Activated CD4-positive, alpha-beta memory T cell treated with anti-CD3 and anti-CD28 coated beads for 36 hours (primary cell): ENCODE measurements at regions not wholly inside any gene's neighbourhood (a gene's known extent, or its start where the extent isn't known, plus 50 kb on each side); places are given as distances from the start of the nearest gene placed in this dataset.

ENCODE experiments used
- CTCF ChIA-PET: fragments of 350-600 bp; sonication (Branson Sonifier 250); formaldehyde crosslinking; loops from one replicate; lab custom pipeline; 2021; ENCODE audit warnings: antibody characterized with exemption, inconsistent platforms; lab: Charles Lee
- POLR2A ChIA-PET: fragments of 350-600 bp; sonication (Branson Sonifier 250); formaldehyde crosslinking; loops from one replicate; lab custom pipeline; 2021; ENCODE audit warnings: antibody characterized with exemption; lab: Charles Lee
- DNase-seq: peaks from one replicate; pipeline ENCODE4 v3.0.0-alpha.2; 2020
- H3K27ac Mint-ChIP-seq: one replicate; pipeline ENCODE4 v1.8.0; 2021; ENCODE audit warnings: mixed read lengths
- H3K27me3 Mint-ChIP-seq: one replicate; pipeline ENCODE4 v1.8.0; 2021; ENCODE audit warnings: mixed read lengths
- H3K36me3 Mint-ChIP-seq: one replicate; pipeline ENCODE4 v1.8.0; 2021; ENCODE audit warnings: mixed read lengths
- H3K4me1 Mint-ChIP-seq: one replicate; pipeline ENCODE4 v1.8.0; 2021; ENCODE audit warnings: low read depth, mixed read lengths
- H3K4me3 Mint-ChIP-seq: one replicate; pipeline ENCODE4 v1.8.0; 2021; ENCODE audit warnings: mild to moderate bottlenecking, mixed read lengths
- H3K9me3 Mint-ChIP-seq: one replicate; pipeline ENCODE4 v1.8.0; 2021; ENCODE audit warnings: mixed read lengths
- intact Hi-C: fragments of 100-400 bp; cut with micrococcal nuclease; formaldehyde crosslinking; loops from one replicate; pipeline ENCODE4 v1.15.1; 2023

DNA sequence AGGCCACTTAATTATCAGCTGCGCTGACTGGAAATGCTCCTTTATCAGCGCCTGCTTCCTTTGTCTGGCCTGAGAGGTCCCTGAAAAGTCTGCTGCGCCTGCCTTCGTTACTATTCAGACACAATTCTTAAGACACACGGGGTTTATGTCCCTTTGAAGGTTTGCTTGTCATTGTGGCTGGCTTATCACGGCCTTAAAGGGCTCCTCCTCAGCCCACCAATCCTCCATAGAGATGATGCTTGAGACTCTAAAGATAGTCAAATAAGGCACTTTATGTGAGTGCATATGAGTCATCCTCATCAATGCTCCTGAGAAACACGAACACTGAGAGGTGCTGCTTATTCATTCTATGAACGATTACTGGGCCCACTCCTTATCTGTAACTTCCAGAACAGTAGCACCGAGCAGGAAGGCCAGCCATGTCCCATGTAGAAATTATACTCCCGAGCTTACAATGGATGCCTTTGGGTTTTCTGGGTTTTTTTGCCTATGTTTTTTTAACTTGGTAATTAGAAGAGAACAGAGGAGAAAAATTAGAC, 1268.2 kb upstream of the TMEM132C start:
- DNase-seq = no peak
- Mint-ChIP-seq H3K4me3 (no peak overlapping the region), H3K4me1 (no peaks in the 10 kb centered on the region), H3K9me3 (no peaks in the 10 kb centered on the region), H3K36me3 (no peaks in the 10 kb centered on the region), H3K27ac (no peak overlapping the region), H3K27me3 (peaks cover 1% of the 10 kb centered on the region)
- POLR2A ChIA-PET = no interaction called here
- CTCF ChIA-PET = no interaction called here
- intact Hi-C loops = no loop called here

DNA sequence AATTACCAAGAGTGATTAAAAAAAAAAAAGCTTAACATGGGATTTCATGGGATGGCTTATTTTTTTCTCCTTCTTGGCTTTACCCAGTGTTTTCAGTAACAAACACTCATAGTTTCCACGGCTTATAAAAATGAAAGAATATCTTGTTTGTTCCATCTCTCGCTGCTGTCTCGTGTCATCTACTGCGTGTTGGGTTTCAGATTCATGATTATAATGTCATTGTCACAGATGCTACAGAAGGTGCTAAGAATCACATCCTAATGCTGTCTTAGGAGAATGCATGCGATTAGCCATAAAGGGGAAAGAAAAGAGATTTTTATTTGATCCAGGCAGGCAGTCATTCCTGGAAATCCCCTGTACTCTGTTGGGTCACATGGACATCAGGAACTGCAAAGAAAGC, 1267.6 kb upstream of the TMEM132C start:
- Mint-ChIP-seq H3K27ac (no peak overlapping the region), H3K4me1 (no peaks in the 10 kb centered on the region), H3K36me3 (no peaks in the 10 kb centered on the region), H3K27me3 (peaks cover 1% of the 10 kb centered on the region), H3K4me3 (no peak overlapping the region), H3K9me3 (no peaks in the 10 kb centered on the region)
- intact Hi-C loops = no loop called here
- CTCF ChIA-PET = no interaction called here
- no peak for DNase-seq
- POLR2A ChIA-PET = no interaction called here

DNA sequence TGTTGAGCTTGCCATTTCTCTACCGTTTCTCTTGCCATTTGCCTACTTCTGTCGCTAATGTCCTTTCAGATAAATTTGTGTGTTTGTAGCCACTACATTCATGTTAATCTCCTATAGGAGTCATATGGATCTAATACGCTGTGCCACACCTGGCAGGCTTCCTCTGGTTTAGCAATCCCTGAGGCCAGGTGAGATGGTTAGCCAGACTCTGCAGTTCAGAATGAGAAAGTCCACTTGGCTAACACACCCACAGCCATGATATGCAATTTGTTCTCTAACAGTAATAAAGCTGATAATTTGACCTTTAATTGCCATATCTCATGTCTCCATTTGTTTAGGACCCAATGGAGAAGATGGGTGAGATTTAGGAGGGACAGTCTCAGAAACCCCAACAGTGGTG, 1261.6 kb upstream of the TMEM132C start:
- Mint-ChIP-seq H3K27ac (no peak overlapping the region), H3K4me3 (no peak overlapping the region), H3K9me3 (no peaks in the 10 kb centered on the region), H3K27me3 (peaks cover 1% of the 10 kb centered on the region), H3K36me3 (no peaks in the 10 kb centered on the region), H3K4me1 (no peaks in the 10 kb centered on the region)
- intact Hi-C loops = no loop called here
- ChIA-PET CTCF (no interaction called here), POLR2A (no interaction called here)
- DNase-seq = no peak

DNA sequence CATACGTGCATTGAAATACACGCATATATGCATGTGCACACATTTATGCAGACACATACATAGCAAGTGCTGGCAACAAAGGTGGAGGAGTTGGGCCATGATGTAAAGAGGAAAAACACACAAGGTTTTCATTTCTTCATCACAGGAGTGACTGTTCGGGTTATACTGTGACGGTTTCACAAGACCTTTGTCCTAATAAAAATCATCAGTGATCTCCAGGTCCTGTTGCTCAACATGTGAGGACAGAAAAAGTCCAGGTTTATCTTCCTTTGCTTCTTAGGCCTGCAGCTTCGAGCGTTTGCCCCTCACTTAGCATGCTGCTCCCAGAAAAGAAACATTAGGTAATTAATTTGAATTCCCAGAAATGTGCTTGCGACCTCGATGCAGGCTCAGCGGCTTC, 1260.0 kb upstream of the TMEM132C start:
- peaks cover 5% of the 10 kb centered on the region for H3K27me3 Mint-ChIP-seq
- no peaks in the 10 kb centered on the region for H3K36me3 Mint-ChIP-seq
- H3K9me3 Mint-ChIP-seq = no peaks in the 10 kb centered on the region
- CTCF ChIA-PET = no interaction called here
- POLR2A ChIA-PET = no interaction called here
- H3K27ac Mint-ChIP-seq = no peak overlapping the region
- no peaks in the 10 kb centered on the region for H3K4me1 Mint-ChIP-seq
- intact Hi-C loops = no loop called here
- DNase-seq = no peak
- H3K4me3 Mint-ChIP-seq = no peak overlapping the region

DNA sequence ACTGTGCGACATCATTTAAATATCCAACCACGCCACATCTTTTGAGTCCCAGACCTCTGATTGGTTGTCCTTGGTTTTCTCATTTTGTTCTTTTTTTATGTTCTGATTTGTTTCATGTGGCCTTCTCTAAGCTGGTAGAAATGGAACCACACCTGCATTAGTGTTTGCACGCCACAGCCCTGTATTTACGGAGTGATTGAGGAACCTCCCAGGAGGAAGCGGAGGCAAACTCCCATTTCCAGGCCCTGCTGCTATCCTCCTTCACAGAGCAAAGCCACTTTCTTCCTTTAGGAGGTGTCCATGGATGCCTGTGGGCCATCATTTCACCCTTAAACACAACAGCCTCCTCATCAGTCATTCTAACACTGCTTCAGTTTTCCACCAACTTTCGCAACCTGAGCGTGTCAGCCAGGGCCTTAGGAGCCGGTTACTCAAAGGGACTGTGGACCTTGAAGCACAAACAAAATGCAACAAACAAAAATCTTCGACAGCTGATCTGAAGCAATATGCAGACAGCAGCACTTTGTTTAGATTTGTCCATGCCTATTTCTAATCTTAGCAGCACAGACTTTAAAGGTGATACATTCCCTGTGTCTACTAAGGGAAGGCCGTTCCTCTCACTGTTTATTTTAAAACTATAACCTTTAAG, 1258.1 kb upstream of the TMEM132C start:
- intact Hi-C loops = no loop called here
- POLR2A ChIA-PET = no interaction called here
- CTCF ChIA-PET = no interaction called here
- Mint-ChIP-seq H3K4me3 (no peak overlapping the region), H3K9me3 (no peaks in the 10 kb centered on the region), H3K27ac (no peak overlapping the region), H3K4me1 (no peaks in the 10 kb centered on the region), H3K36me3 (no peaks in the 10 kb centered on the region), H3K27me3 (peaks cover 5% of the 10 kb centered on the region)
- DNase-seq = no peak

DNA sequence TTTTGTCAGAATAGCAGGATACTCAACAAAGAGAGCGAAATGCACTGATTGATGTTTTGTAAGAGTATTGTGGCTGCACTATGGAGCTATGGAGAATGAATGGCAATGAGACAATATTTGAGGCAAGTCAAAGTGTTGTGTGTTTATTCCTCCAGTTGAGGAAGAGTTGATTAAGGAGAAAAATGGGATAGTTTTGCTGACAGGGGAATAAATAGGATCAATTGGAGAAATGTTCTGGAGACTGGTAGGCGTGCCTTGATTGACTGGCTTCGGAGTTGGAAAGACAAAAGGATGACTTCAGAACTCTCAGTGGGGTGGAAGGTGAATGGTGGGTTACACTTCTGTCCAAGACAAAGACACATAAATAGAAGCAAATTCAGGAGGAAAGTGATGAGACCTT, 1254.9 kb upstream of the TMEM132C start:
- intact Hi-C loops = no loop called here
- no peak for DNase-seq
- ChIA-PET POLR2A (no interaction called here), CTCF (no interaction called here)
- Mint-ChIP-seq H3K9me3 (no peaks in the 10 kb centered on the region), H3K4me3 (no peak overlapping the region), H3K27me3 (peaks cover 8% of the 10 kb centered on the region), H3K4me1 (no peaks in the 10 kb centered on the region), H3K27ac (no peak overlapping the region), H3K36me3 (no peaks in the 10 kb centered on the region)

DNA sequence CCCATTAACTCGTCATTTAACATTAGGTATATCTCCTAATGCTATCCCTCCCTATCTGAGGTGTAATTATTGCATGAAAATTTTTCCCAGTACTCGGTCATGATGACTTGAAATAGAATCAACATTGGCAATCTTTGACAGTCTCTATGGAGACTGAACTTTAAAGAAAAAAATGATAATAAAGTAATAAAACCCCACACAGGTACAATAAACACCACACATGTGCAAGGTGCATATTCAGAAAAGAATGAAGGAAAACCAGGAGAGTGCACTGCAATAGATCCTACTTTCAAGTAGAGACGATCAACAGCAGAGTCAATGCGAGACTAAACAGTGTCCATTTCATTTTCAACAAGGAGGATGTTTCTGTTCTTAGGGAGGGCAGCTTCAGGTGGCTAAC, 1253.8 kb upstream of the TMEM132C start:
- Mint-ChIP-seq H3K4me3 (no peak overlapping the region), H3K36me3 (no peaks in the 10 kb centered on the region), H3K27ac (no peak overlapping the region), H3K9me3 (no peaks in the 10 kb centered on the region), H3K27me3 (peaks cover 8% of the 10 kb centered on the region), H3K4me1 (no peaks in the 10 kb centered on the region)
- intact Hi-C loops = no loop called here
- ChIA-PET POLR2A (interaction anchor here (0.6 kb wide), 1 partner anchor 353 kb away, joined by 4 read pairs; no protein-coding TSS in a partner anchor), CTCF (no interaction called here)
- DNase-seq = no peak

DNA sequence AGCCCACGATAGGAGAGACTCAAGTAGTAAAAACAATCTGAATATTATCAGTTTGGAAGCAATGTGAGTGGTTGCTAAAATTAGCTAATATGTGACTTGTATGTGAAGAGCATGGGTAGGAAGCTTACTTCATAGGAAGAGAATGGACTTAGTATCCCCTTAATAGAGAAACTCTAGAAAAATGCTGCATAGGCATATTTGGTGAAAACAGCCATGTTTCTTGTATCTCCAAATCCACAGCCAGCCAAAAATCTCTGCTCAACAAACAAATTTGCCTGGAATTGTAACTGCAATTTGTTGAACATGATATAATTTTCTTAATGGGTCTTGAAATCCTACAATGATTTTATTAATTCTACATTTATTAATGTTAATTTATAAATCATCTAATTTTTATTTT, 1252.9 kb upstream of the TMEM132C start:
- H3K36me3 Mint-ChIP-seq = no peaks in the 10 kb centered on the region
- no peak for DNase-seq
- H3K4me1 Mint-ChIP-seq = no peaks in the 10 kb centered on the region
- H3K27ac Mint-ChIP-seq = no peak overlapping the region
- intact Hi-C loops = no loop called here
- no peak overlapping the region for H3K4me3 Mint-ChIP-seq
- no peaks in the 10 kb centered on the region for H3K9me3 Mint-ChIP-seq
- ChIA-PET POLR2A (no interaction called here), CTCF (no interaction called here)
- H3K27me3 Mint-ChIP-seq = peaks cover 8% of the 10 kb centered on the region

DNA sequence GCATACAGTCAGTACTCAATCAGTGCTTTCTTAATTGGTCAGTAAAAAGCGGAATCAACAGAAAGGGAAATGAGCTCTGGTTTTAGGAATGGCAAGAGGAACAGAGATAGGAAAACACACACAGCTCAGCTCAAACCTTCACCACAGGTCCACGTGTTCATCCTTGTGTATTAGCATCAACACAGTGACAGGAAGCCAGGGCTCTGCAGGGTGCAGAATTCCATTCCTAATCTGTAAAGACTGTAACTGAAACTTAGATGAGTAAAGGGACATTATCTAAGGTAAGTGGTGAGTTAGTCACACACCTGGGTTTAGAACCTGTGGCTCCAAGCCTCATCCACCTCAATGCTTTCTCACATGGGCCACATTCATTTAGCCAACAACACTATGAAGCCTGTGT, 1242.2 kb upstream of the TMEM132C start:
- Mint-ChIP-seq H3K4me1 (no peaks in the 10 kb centered on the region), H3K36me3 (no peaks in the 10 kb centered on the region)

DNA sequence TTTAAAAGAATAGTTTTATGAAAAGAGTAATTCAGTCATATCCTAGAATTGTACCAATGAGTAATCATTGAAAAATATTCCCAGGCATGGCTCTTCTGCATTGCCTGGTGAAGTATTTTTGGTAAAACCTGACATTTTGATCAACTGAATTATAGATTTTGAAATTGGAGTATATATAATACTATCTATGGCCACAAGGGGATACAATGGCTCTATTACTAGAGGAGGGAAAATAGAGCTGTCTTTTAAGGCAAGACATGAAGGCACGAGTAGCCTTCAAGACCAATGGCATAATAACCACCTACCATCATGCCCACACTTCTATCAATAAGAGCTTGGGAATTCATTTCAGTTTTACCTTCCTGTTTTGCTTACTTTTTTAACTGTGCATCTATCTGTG, 1241.4 kb upstream of the TMEM132C start:
- Mint-ChIP-seq H3K9me3 (no peaks in the 10 kb centered on the region), H3K27me3 (peaks cover 12% of the 10 kb centered on the region), H3K27ac (no peak overlapping the region), H3K4me3 (no peak overlapping the region), H3K36me3 (no peaks in the 10 kb centered on the region), H3K4me1 (no peaks in the 10 kb centered on the region)
- CTCF ChIA-PET = no interaction called here
- POLR2A ChIA-PET = no interaction called here
- intact Hi-C loops = no loop called here
- DNase-seq = no peak

More for the DNA sequence above, 1242.2 kb upstream of the TMEM132C start:
- no peak for DNase-seq
- no peak overlapping the region for H3K27ac Mint-ChIP-seq
- intact Hi-C loops = no loop called here
- ChIA-PET POLR2A (no interaction called here), CTCF (interaction anchor here (0.7 kb wide), 1 partner anchor 39 kb away, joined by 3 read pairs; no protein-coding TSS in a partner anchor)
- no peak overlapping the region for H3K4me3 Mint-ChIP-seq
- peaks cover 8% of the 10 kb centered on the region for H3K27me3 Mint-ChIP-seq
- H3K9me3 Mint-ChIP-seq = no peaks in the 10 kb centered on the region

DNA sequence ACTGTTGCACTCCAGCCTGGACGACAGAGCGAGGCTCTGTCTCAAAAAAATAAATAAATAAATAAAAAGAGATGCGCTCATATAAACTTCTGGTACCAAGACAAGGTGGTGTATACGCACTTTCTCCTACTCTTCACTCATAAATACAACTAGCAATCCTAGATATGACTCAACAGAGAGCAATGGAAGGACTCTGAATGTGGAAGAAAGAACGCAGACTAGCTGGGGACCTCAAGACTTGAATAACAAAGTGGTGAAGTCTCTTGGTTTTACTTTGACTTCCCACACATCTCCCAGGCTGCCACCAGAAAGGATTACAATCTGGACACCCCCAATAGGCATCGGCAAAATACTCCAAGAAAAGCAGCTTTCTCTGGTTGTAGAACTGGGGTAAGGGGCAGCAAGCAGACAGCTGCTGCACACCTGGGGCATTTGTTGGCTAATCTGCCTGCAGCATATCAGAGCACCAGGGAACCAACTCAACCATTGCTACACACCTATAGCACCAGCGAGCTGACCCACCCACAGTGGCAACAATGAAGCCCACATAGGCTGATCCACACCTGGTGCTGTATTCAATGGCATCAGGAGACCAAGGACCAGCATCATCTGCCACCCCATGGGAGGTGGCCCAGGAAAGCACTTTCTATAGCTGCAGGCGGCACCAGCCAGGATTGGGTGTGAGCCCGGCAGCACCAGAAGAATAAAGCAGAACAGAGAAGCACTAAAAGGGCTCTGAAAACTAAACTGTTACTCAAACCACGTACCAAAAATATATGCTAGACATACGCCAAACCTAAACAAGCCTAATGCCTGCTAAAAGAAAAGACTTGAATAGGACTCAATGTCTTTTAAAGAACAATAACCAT, 1231.7 kb upstream of the TMEM132C start:
- Mint-ChIP-seq H3K36me3 (no peaks in the 10 kb centered on the region), H3K4me3 (no peak overlapping the region), H3K27me3 (peaks cover 4% of the 10 kb centered on the region), H3K27ac (no peak overlapping the region), H3K4me1 (no peaks in the 10 kb centered on the region), H3K9me3 (no peaks in the 10 kb centered on the region)
- intact Hi-C loops = no loop called here
- ChIA-PET POLR2A (no interaction called here), CTCF (no interaction called here)
- no peak for DNase-seq

DNA sequence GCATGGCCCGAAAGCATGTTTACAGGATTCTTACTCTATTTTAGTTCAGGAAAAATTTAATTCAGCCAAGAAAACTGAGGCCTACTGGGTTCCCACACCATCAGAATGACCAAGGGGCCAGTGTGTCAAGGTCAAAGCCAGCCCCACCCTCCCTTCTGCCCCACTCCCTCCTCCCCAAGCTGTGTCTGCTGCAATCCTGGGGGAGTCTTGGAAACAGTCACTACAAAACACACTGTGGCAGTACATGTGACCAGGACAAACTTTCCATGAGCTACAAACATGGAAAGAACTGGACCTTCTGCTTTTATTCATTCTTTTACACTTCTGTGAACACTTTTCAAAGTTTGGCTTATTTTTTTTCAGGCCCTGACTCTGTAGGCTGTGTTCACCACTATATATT, 1228.8 kb upstream of the TMEM132C start:
- DNase-seq = no peak
- Mint-ChIP-seq H3K4me1 (no peaks in the 10 kb centered on the region), H3K27me3 (peaks cover 6% of the 10 kb centered on the region), H3K36me3 (no peaks in the 10 kb centered on the region), H3K4me3 (no peak overlapping the region), H3K27ac (no peak overlapping the region), H3K9me3 (no peaks in the 10 kb centered on the region)
- ChIA-PET CTCF (no interaction called here), POLR2A (no interaction called here)
- intact Hi-C loops = no loop called here
